HG03342 (cell line): ENCODE measurements at regions not wholly inside any gene's neighbourhood (a gene's known extent, or its start where the extent isn't known, plus 50 kb on each side); places are given as distances from the start of the nearest gene placed in this dataset.
"Not testable (repeated sequence)": the region's sequence is repeated elsewhere in the genome, so short reads cannot be mapped to it uniquely, and the experiment has no call there.

Source experiments
- ATAC-seq: cut with Tn5 transposase; IDR thresholded peaks from one replicate; pipeline ENCODE4 v1.9.1; 2021; ENCODE audit warnings: mild to moderate bottlenecking, moderate library complexity; ENCODE audit not compliant: unreplicated experiment

DNA sequence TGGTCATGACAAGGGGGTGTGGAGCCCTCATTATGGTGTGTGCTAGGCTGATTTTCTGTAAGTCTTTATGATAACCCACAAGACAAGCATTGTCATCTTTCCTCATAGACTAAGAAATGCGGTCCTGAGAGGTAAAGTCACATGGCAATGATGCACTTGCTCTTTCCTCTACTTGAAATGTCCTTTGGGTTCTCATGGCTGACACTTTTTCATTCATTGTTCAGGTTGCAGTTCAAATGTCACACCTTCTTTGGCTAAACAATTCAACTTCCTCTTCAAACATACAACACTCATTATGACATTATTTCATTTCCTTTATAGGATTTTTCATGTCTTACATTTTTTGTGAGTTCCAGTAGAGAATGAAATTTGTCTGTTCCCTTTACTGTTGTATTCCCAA lies 323.6 kb upstream of the PRR16 start:
- ATAC-seq: no peak

DNA sequence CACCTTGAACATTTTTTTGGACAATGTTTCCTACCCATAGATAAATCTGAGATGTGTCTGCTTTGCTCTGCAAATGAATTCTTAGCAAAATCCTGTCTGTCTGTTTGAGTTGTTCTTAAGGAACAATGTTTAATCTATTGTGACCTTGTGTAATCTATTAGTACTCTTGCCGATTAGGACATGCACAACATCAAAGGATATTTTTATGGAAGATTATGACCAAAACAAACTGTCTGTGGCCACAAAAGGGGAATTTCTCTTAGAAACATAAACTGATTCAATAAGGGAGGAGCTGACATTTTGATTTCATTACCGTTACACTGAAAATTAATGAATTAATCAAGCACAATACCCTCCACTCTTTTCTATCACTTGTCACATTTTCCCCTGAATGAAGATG lies 323.0 kb upstream of the PRR16 start:
- ATAC-seq: no peak

GRCh38 chr5:120146787-120147186 lies 317.3 kb upstream of the PRR16 start:
- no peak for ATAC-seq

DNA sequence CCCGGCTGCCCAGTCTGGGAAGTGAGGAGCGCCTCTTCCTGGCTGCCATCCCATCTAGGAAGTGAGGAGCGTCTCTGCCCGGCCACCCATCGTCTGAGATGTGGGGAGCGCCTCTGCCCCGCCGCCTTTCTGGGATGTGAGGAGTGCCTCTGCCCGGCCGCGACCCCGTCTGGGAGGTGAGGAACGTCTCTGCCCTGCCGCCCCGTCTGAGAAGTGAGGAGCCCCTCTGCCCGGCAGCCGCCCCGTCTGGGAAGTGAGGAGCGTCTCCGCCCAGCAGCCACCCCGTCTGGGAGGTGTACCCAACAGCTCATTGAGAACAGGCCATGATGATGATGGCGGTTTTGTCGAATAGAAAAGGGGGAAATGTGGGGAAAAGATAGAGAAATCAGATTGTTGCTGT lies 316.2 kb upstream of the PRR16 start:
- not testable (repeated sequence) for ATAC-seq

DNA sequence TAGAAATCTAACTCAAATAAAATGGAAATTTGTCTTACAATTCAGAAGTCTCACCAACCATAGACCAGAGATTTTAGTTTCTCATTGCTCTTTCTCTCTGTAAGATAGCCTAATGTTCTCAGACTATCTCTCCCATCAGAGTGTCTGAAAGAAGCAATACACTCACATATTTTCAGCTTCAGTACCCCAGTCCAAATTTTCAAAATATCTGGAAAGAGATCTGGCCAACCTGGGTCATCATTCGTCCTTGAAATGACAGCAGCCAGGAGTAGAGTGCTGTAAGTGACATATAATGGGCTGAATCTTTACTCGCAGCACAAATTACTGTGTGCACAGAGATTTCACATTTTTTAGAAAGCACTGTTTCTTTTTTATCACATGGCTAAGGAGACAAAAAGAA lies 313.3 kb upstream of the PRR16 start:
- no peak for ATAC-seq

DNA sequence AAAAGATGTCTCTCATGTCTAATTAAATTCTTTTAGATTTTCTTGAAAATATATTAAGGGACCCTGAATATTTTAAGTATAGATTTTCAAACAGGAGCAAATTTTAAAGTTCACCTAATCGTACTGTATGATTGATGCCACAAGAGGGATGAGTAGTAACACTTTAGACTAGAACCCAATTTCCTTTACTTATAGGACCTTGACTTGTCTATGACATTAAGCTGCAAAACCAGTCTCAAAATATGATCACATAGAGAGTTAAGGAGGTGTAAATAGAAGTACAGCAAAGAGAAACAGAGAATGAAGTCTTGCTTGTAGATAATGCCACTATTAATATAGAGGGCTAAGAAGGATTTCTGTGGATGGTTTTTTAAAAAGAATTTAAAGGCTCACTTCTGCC lies 312.9 kb upstream of the PRR16 start:
- no peak for ATAC-seq

- ATAC-seq: no peak
Measured at GRCh38 chr5:120151825-120152224, 312.3 kb upstream of the PRR16 start.

- ATAC-seq: no peak
Measured at GRCh38 chr5:120152472-120152871, 311.6 kb upstream of the PRR16 start.

DNA sequence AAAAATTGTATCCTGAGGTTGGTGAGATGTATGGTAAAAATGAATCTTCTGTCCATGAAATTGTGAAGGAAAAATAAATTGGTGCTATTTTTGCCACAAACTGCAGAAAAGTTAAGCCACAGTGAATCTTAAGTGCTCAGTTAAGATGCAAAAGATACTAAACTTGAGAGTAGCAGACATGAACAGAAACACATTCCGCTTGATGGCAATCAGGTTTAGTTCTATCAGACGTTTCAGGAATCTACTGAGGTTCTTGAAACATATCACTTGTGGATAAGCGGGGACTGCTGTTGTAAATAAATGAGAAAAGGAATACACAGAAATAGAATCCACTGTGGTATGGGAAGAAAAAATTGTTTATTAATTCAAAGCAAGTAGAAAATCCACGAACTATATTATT lies 311.2 kb upstream of the PRR16 start:
- ATAC-seq: no peak

GRCh38 chr5:120153551-120153950 lies 310.5 kb upstream of the PRR16 start:
- ATAC-seq: no peak

- no peak for ATAC-seq
Measured at GRCh38 chr5:120155873-120156272, 308.2 kb upstream of the PRR16 start.

DNA sequence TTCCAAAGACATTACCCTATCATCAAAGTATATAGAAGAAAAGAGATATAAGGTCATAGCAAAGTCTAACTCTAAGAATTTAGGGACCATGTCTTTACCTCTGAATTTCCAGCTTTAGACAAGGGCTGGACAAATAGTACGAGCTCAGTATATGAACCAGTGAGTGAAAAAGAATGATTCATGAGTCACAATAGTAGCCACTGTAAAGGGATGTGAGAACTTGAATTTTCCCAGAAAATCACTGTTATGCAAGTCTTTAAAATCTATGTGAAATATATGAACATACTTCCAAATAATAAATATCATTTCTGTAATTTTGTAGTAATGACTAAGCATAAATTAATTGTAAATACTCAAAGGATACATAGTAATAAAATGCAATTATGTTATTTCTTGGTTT lies 305.9 kb upstream of the PRR16 start:
- no peak for ATAC-seq

GRCh38 chr5:120159155-120159554 lies 304.9 kb upstream of the PRR16 start:
- ATAC-seq: no peak

- no peak for ATAC-seq
Measured at GRCh38 chr5:120160124-120160895, 303.8 kb upstream of the PRR16 start.

GRCh38 chr5:120162321-120162720 lies 301.8 kb upstream of the PRR16 start:
- ATAC-seq: no peak

DNA sequence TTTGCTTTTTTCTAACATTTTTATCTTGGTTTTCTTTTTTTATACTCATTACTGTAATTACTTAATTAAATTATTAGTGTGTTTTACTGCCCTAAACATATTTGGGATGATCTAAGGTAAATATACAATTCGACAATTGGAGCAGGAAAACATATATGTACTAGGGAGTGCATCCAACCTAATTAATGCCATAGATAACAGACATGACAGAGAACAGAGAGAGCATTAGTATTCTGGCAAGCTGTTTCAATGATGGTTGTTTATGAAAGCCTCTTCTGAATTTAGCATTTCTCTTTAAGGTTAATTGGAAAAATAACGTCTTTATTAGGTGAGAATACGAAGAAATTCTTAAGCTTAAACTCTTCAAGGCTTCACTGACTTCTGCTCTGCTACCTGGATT lies 300.1 kb upstream of the PRR16 start:
- ATAC-seq: no peak

DNA sequence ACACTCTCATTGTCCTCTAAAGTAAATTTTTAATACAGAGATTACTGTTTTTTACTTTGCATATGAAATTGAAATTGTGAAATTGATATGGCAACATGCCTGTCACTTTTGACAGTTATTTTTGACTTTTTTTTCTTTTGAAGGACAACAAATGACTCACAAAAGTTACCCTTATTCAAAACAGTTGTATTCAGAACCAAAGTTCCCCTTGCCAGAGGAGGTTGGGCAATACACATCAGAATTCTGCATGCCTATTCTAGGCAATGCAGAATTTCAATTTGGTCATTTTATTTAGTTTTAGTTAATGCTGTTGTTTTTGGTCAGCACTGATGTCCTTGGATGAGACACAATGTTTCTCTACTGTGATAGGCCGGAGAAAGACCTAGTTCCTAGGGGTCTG lies 299.1 kb upstream of the PRR16 start:
- ATAC-seq: no peak

- no peak for ATAC-seq
Measured at GRCh38 chr5:120173125-120173524, 291.0 kb upstream of the PRR16 start.

- ATAC-seq: no peak
Measured at GRCh38 chr5:120174089-120174488, 290.0 kb upstream of the PRR16 start.

- ATAC-seq: not testable (repeated sequence)
Measured at GRCh38 chr5:120181238-120181637, 282.9 kb upstream of the PRR16 start.

- not testable (repeated sequence) for ATAC-seq
Measured at GRCh38 chr5:120194650-120195049, 269.4 kb upstream of the PRR16 start.

GRCh38 chr5:120199559-120199958 lies 264.5 kb upstream of the PRR16 start:
- ATAC-seq: no peak

DNA sequence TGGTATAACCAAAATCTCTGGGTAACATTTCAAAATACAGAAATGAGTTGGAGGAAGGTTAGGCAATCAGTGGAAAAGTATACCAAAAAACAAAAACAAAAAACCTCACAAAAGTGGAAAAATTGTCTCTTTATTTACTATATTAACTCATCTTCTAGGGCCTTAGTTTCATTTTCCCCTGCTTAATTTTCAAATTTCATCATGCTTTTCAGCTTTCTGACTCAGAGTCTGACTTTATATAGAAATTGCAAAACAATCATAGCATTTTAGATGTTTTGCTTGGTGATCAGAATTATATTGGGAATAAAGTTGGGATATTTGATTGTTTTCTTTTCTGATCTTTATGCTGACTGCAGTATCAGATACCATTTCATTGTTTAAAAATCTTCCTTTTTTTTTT lies 257.0 kb upstream of the PRR16 start:
- ATAC-seq: no peak
